ENCODE measurements at regions not wholly inside any gene's neighbourhood (a gene's known extent, or its start where the extent isn't known, plus 50 kb on each side); places are given as distances from the start of the nearest gene placed in this dataset.

DNA sequence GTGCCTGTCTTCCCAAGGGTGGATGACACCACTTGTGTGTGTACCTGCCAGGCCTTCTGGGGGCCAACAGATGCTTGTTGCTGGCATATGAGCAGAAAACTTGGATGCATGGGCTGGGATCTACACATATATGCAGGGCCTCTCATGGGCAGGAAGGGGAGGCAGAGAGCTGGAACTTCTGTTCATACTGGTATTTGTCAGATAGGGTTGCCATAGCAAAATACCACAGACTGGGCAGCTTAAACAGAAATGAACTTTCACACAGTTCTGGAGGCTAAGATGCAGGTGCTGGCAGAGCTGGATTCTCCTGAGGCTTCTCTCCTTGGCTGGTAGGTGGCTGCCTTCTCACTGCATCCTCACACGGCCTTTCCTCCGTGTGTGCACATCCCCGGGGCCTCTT is 121.8 kb downstream of the SUDS3 start:
- TF ChIP-seq, protein P1, sequence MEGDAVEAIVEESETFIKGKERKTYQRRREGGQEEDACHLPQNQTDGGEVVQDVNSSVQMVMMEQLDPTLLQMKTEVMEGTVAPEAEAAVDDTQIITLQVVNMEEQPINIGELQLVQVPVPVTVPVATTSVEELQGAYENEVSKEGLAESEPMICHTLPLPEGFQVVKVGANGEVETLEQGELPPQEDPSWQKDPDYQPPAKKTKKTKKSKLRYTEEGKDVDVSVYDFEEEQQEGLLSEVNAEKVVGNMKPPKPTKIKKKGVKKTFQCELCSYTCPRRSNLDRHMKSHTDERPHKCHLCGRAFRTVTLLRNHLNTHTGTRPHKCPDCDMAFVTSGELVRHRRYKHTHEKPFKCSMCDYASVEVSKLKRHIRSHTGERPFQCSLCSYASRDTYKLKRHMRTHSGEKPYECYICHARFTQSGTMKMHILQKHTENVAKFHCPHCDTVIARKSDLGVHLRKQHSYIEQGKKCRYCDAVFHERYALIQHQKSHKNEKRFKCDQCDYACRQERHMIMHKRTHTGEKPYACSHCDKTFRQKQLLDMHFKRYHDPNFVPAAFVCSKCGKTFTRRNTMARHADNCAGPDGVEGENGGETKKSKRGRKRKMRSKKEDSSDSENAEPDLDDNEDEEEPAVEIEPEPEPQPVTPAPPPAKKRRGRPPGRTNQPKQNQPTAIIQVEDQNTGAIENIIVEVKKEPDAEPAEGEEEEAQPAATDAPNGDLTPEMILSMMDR (IDR thresholded peaks at IDR 0.05; ENCODE audit: insufficient read depth, low read depth, low read length) = no peak

DNA sequence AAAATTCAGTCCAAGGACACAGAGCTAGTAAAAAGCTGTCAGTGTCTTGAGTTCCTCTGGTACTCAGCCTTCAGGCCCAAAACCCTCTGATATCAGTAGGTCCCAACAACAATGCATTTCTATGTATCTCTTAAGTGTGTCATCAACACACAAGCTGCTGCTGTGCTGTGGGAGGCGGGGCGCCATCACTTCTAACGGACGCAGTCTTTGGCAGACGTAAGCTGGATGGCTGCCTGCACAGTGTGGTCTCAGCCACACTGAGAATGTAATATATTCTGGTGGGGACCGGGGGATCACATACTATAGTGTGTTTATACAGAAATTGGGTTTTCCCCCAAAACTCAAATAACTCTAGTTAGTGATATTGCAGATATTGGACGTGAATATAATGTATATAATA is 123.9 kb downstream of the SUDS3 start:
- H3K4me3 ChIP-seq (ENCODE audit: low read depth, low read length) = no peak overlapping the region
- no peak for DNase-seq (ENCODE audit: low read depth)
- TF ChIP-seq, protein P1 (IDR thresholded peaks at IDR 0.05; ENCODE audit: insufficient read depth, low read depth, low read length) = no peak

More for the DNA sequence above, 121.8 kb downstream of the SUDS3 start:
- DNase-seq (ENCODE audit: low read depth) = no peak
- H3K4me3 ChIP-seq (ENCODE audit: low read depth, low read length) = no peak overlapping the region

DNA sequence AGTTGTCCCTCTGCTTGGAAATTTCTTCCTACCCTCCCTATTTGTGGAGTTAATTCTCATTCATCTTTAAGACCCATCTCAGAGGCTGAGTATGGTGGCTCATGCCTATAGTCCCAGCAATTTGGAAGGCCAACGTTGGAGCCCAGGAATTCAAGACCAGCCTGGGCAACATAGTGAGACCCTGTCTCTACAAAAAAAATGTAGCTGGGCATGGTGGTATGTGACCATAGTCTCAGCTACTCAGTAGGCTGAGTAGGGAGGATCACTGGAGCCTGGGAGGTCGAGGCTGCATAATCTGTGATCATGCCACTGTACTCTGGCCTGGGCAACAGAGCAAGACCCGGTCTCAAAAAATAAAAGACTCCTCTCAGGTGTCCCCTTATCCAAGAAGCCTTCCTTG is 125.1 kb downstream of the SUDS3 start:
- H3K4me3 ChIP-seq (ENCODE audit: low read depth, low read length) = no peak overlapping the region
- DNase-seq (ENCODE audit: low read depth) = no peak
- TF ChIP-seq, protein P1 (IDR thresholded peaks at IDR 0.05; ENCODE audit: insufficient read depth, low read depth, low read length) = no peak

- DNase-seq (ENCODE audit: low read depth) = no peak
- no peak overlapping the region for H3K4me3 ChIP-seq (ENCODE audit: low read depth, low read length)
- TF ChIP-seq, protein P1 (IDR thresholded peaks at IDR 0.05; ENCODE audit: insufficient read depth, low read depth, low read length) = no peak
Measured at GRCh38 chr12:118503476-118503875, 127.1 kb downstream of the SUDS3 start.

- no peak for DNase-seq (ENCODE audit: low read depth)
- TF ChIP-seq, protein P1 (IDR thresholded peaks at IDR 0.05; ENCODE audit: insufficient read depth, low read depth, low read length) = no peak
- H3K4me3 ChIP-seq (ENCODE audit: low read depth, low read length) = no peak overlapping the region
Measured at GRCh38 chr12:118512669-118513068, 136.3 kb downstream of the SUDS3 start.

DNA sequence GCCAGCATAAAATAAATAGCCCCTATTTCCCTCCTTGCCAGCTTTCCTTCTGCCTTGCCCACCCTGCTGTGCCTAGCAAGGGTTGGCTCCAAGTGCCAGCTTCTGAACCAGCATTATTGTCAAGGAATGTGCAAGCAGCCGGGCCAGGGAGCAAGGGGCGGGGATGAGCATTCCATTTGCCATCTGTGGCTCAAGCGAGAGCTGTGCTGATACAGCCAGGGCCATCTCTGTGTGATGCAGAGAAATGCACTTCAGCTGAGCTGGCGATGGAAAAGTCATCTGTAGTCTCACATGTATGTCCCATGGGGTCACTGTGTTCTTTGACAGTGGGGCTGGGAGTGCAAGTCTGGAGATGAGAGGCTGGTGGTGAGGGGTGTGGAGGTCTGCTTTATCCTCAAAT is 137.3 kb downstream of the SUDS3 start:
- TF ChIP-seq, protein P1 (IDR thresholded peaks at IDR 0.05; ENCODE audit: insufficient read depth, low read depth, low read length) = no peak
- H3K4me3 ChIP-seq (ENCODE audit: low read depth, low read length) = no peak overlapping the region
- DNase-seq (ENCODE audit: low read depth) = no peak

GRCh38 chr12:118514297-118514696 is 137.9 kb downstream of the SUDS3 start:
- no peak for DNase-seq (ENCODE audit: low read depth)
- TF ChIP-seq, protein P1 (IDR thresholded peaks at IDR 0.05; ENCODE audit: insufficient read depth, low read depth, low read length) = no peak
- no peak overlapping the region for H3K4me3 ChIP-seq (ENCODE audit: low read depth, low read length)

Measured in fibroblast of villous mesenchyme (primary cell).